ENCODE measurements at regions not wholly inside any gene's neighbourhood (a gene's known extent, or its start where the extent isn't known, plus 50 kb on each side); places are given as distances from the start of the nearest gene placed in this dataset.

- TF ChIP-seq, protein P1, sequence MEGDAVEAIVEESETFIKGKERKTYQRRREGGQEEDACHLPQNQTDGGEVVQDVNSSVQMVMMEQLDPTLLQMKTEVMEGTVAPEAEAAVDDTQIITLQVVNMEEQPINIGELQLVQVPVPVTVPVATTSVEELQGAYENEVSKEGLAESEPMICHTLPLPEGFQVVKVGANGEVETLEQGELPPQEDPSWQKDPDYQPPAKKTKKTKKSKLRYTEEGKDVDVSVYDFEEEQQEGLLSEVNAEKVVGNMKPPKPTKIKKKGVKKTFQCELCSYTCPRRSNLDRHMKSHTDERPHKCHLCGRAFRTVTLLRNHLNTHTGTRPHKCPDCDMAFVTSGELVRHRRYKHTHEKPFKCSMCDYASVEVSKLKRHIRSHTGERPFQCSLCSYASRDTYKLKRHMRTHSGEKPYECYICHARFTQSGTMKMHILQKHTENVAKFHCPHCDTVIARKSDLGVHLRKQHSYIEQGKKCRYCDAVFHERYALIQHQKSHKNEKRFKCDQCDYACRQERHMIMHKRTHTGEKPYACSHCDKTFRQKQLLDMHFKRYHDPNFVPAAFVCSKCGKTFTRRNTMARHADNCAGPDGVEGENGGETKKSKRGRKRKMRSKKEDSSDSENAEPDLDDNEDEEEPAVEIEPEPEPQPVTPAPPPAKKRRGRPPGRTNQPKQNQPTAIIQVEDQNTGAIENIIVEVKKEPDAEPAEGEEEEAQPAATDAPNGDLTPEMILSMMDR (IDR thresholded peaks at IDR 0.05) = no peak
- TF ChIP-seq POLR2A (IDR thresholded peaks at IDR 0.05) = no peak
These were observed 421.3 kb downstream of the NPHP4 start for GRCh38 chr1:5570931-5571330.

All from lower leg skin (tissue), 3 donors.